ENCODE measurements at regions not wholly inside any gene's neighbourhood (a gene's known extent, or its start where the extent isn't known, plus 50 kb on each side); places are given as distances from the start of the nearest gene placed in this dataset.

GRCh38 chr1:14103878-14104430, 404.0 kb downstream of the PRDM2 start:
- Histone ChIP-seq H3K27me3 (ENCODE audit: low read length) (no peaks in the 10 kb centered on the region), H3K9ac (ENCODE audit: low read length) (no peak overlapping the region), H2AFZ (ENCODE audit: low read depth, low read length, severe bottlenecking) (no peak overlapping the region), H4K20me1 (ENCODE audit: low read depth, low read length) (no peaks in the 10 kb centered on the region), H3K27ac (ENCODE audit: low read depth, low read length) (no peak overlapping the region), H3K9me3 (ENCODE audit: insufficient read depth, low read length) (no peaks in the 10 kb centered on the region), H3F3A (ENCODE audit: insufficient read depth) (no peaks in the 10 kb centered on the region), H3K79me2 (ENCODE audit: insufficient read depth, low read length) (no peaks in the 10 kb centered on the region), H3K36me3 (ENCODE audit: low read length) (no peaks in the 10 kb centered on the region), H3K9me2 (replicated peaks; ENCODE audit: insufficient read depth, low read length) (no peaks in the 10 kb centered on the region), H3K4me2 (ENCODE audit: low read depth, low read length, poor library complexity, severe bottlenecking) (no peak overlapping the region), H3K4me3 (ENCODE audit: insufficient read depth, low read length, poor library complexity, severe bottlenecking) (no peak overlapping the region)
- TF ChIP-seq CTCF (IDR thresholded peaks at IDR 0.05; ENCODE audit: insufficient read depth, low read length, poor library complexity, severe bottlenecking) (no peak), EZH2phosphoT487 (conservative IDR thresholded peaks at IDR 0.05; ENCODE audit: low read length) (no peak)

GRCh38 chr1:14106126-14106525, 406.1 kb downstream of the PRDM2 start:
- H2AFZ ChIP-seq (ENCODE audit: low read depth, low read length, severe bottlenecking), result no peak overlapping the region
- H3K9me2 ChIP-seq (replicated peaks; ENCODE audit: insufficient read depth, low read length), result no peaks in the 10 kb centered on the region
- H3K4me3 ChIP-seq (ENCODE audit: insufficient read depth, low read length, poor library complexity, severe bottlenecking), result no peak overlapping the region
- H3K36me3 ChIP-seq (ENCODE audit: low read length), result no peaks in the 10 kb centered on the region
- no peaks in the 10 kb centered on the region for H3K79me2 ChIP-seq (ENCODE audit: insufficient read depth, low read length)
- no peak overlapping the region for H3K9ac ChIP-seq (ENCODE audit: low read length)
- H3K27ac ChIP-seq (ENCODE audit: low read depth, low read length), result no peak overlapping the region
- no peaks in the 10 kb centered on the region for H3K27me3 ChIP-seq (ENCODE audit: low read length)
- no peaks in the 10 kb centered on the region for H3F3A ChIP-seq (ENCODE audit: insufficient read depth)
- H3K9me3 ChIP-seq (ENCODE audit: insufficient read depth, low read length), result no peaks in the 10 kb centered on the region
- H3K4me2 ChIP-seq (ENCODE audit: low read depth, low read length, poor library complexity, severe bottlenecking), result no peak overlapping the region
- H4K20me1 ChIP-seq (ENCODE audit: low read depth, low read length), result no peaks in the 10 kb centered on the region
- TF ChIP-seq EZH2phosphoT487 (conservative IDR thresholded peaks at IDR 0.05; ENCODE audit: low read length), result no peak

- Histone ChIP-seq H3K36me3 (ENCODE audit: low read length) (no peaks in the 10 kb centered on the region), H2AFZ (ENCODE audit: low read depth, low read length, severe bottlenecking) (no peak overlapping the region), H3K4me3 (ENCODE audit: insufficient read depth, low read length, poor library complexity, severe bottlenecking) (no peak overlapping the region), H3K27me3 (ENCODE audit: low read length) (no peaks in the 10 kb centered on the region), H3K9ac (ENCODE audit: low read length) (no peak overlapping the region), H3K27ac (ENCODE audit: low read depth, low read length) (no peak overlapping the region), H3F3A (ENCODE audit: insufficient read depth) (no peaks in the 10 kb centered on the region), H3K9me2 (replicated peaks; ENCODE audit: insufficient read depth, low read length) (no peaks in the 10 kb centered on the region), H3K4me2 (ENCODE audit: low read depth, low read length, poor library complexity, severe bottlenecking) (no peak overlapping the region), H4K20me1 (ENCODE audit: low read depth, low read length) (no peaks in the 10 kb centered on the region), H3K79me2 (ENCODE audit: insufficient read depth, low read length) (no peaks in the 10 kb centered on the region), H3K9me3 (ENCODE audit: insufficient read depth, low read length) (no peaks in the 10 kb centered on the region)
- no peak for TF ChIP-seq EZH2phosphoT487 (conservative IDR thresholded peaks at IDR 0.05; ENCODE audit: low read length)
- no peak for TF ChIP-seq CTCF (IDR thresholded peaks at IDR 0.05; ENCODE audit: insufficient read depth, low read length, poor library complexity, severe bottlenecking)
Observed at GRCh38 chr1:14106679-14107313, 406.8 kb downstream of the PRDM2 start.

Measured in SU-DHL-6 (cell line).